Large intestine (tissue), 3 donors: ENCODE measurements at regions not wholly inside any gene's neighbourhood (a gene's known extent, or its start where the extent isn't known, plus 50 kb on each side); places are given as distances from the start of the nearest gene placed in this dataset.

Experiments
- DNase-seq, 2 donors: peaks; one replicate each; pipeline versions ENCODE4 v3.0.0 to v3.0.0-alpha.2; 2013
- H3K27ac ChIP-seq: one replicate; pipeline ENCODE4 v1.5.1; 2013; ENCODE audit warnings: low read length
- H3K27me3 ChIP-seq: 2 replicates; pipeline ENCODE4 v1.6.1; 2013; ENCODE audit warnings: low read length; ENCODE audit not compliant: control insufficient read depth, insufficient read depth
- H3K36me3 ChIP-seq: 2 replicates; pipeline ENCODE4 v1.6.1; 2013; ENCODE audit warnings: low read length; ENCODE audit not compliant: control insufficient read depth, insufficient read depth
- H3K4me1 ChIP-seq: one replicate; pipeline ENCODE4 v1.6.1; 2013; ENCODE audit warnings: low read length; ENCODE audit not compliant: control insufficient read depth, insufficient read depth
- H3K4me3 ChIP-seq: one replicate; pipeline ENCODE4 v1.5.1; 2013; ENCODE audit warnings: low read length
- H3K9me3 ChIP-seq: one replicate; pipeline ENCODE4 v1.6.1; 2013; ENCODE audit warnings: mild to moderate bottlenecking, low read depth, low read length, moderate library complexity; ENCODE audit not compliant: control insufficient read depth
- whole genome bisulfite sequencing: methylation state at CpG from one replicate; pipeline ENCODE4 v1.1.5; 2013; ENCODE audit warnings: low lambda C conversion rate; ENCODE audit not compliant: insufficient coverage; 5-methylcytosine and 5-hydroxymethylcytosine counted together

DNA sequence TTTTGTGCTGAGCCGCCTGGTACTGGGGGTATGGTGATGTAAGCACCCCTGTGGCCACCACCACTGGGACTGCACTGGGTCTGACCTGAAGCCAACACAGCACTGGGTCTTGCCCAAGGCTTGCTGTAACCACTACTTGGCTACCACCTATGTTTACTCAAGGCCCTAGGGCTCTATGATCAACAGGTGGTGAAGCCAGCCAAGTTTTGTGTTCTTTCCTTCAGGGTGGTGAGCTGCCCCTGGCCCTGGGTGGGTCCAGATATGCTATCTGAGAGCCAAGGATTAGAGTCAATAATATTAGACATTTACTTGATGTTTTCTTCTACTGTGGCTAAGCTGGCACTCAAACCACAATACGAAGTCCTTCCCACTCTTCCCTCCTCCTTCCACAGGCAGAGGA, 55.1 kb upstream of the PAGE4 start:
- no peaks in the 10 kb centered on the region for H3K4me1 ChIP-seq
- H3K27ac ChIP-seq: no peak overlapping the region
- H3K27me3 ChIP-seq: no peaks in the 10 kb centered on the region
- WGBS: no CpG with 5 or more reads among the region's 2 CpGs
- no peaks in the 10 kb centered on the region for H3K9me3 ChIP-seq
- no peak overlapping the region for H3K4me3 ChIP-seq
- no peak for DNase-seq
- no peaks in the 10 kb centered on the region for H3K36me3 ChIP-seq

DNA sequence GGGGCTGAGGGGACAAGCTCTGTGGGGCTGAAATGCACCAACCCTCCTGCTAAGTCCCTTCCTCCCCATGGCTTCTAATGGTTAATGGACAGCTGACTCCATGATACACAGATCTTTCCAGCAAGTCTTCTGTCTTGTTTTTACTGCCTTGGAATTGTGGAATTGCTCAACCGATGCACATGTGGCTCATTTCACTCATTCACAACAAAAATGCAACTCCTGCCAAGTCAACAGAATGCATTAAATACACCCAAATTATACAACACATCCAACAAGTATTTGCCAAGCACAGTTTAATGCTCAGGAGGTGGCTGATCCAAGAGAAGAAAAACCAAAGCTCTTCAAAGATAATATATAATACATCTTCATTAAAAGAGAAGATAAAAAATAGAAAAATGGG, 61.9 kb upstream of the PAGE4 start:
- Histone ChIP-seq H3K4me3 (no peak overlapping the region), H3K9me3 (no peaks in the 10 kb centered on the region), H3K4me1 (no peaks in the 10 kb centered on the region), H3K27me3 (no peaks in the 10 kb centered on the region), H3K36me3 (no peaks in the 10 kb centered on the region), H3K27ac (no peak overlapping the region)
- no peak for DNase-seq
- no CpG with 5 or more reads among the region's 1 CpG for WGBS

DNA sequence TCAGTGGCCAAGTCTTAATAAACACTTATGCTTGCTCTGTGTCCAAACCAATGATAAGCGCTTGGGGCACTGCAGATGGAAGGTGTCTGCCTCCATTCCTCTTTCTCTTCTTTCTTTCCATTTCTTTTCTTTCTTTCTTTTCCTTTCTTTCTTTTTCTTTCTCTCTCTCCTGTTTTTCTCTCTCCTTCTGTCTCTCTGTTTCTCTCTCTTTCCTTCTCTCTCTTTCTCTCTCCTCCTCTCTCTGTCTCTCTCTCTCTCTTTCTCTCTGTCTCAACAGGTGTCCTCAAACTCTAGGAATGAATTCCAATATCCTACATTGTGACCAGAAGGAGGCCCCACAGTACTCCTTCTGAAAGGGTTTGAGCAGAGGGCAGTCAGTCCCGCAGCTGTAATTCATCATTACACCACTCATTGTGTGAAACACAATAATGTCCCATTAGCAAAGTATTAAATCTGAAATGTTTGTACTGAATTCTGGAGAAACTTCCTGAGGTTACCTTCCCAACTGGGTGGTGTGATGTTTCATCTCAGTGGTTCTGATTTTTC, 66.5 kb upstream of the PAGE1 start:
- Histone ChIP-seq H3K4me3 (no peak overlapping the region), H3K27me3 (no peaks in the 10 kb centered on the region), H3K27ac (no peak overlapping the region), H3K9me3 (no peaks in the 10 kb centered on the region), H3K4me1 (no peaks in the 10 kb centered on the region), H3K36me3 (no peaks in the 10 kb centered on the region)
- DNase-seq: no peak
- no CpG with 5 or more reads among the region's 2 CpGs for WGBS

DNA sequence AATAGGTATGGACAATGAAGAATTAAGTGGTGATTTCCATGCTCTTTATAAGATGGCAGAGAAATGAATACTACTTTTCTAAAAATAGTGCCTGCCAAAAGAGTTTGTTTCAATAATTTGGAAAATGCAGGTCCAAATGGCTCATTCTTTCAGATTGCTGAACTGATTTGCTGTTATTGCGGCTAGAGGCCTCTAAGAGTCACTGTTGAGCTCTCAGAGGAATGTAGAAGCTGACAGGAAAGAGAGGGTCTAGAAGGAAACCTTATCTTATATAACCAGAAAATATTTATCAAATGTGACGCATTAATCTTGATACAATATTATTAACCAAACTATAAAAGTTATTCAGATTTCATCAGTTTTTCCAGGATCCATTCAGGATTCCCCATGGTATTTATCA, 65.7 kb upstream of the PAGE1 start:
- no peaks in the 10 kb centered on the region for H3K4me1 ChIP-seq
- H3K4me3 ChIP-seq: no peak overlapping the region
- H3K36me3 ChIP-seq: no peaks in the 10 kb centered on the region
- H3K27ac ChIP-seq: no peak overlapping the region
- no peaks in the 10 kb centered on the region for H3K27me3 ChIP-seq
- DNase-seq: no peak
- 0% methylated on average over 1 of the region's 2 CpGs for WGBS
- H3K9me3 ChIP-seq: no peaks in the 10 kb centered on the region

DNA sequence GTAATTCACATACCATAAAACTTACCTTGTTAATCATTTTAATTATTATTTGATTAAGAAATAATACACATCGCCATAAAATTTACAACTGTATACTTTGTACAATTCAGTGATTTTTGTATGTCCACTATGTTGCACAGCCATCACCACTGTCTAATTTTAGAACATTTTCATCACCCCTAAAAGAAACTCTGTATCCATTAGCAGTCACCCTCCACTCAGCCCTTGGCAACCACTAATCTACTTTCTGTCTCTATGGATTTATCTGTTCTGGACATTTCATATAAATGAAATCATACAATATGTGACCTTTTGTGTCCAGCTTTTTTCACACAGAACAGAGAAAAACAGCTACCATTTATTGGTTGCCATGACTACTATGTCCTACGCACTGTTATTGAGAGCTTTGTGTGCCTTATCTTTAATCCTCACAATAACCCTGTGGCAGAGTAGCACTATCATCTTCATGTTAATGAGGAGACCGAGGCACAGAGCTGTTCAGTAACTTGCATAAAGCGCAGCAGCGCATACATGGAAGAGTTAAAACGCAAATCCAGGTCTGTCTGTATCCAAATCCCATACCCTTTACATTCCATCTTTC, 64.6 kb upstream of the PAGE1 start:
- Histone ChIP-seq H3K27ac (no peak overlapping the region), H3K4me3 (no peak overlapping the region), H3K9me3 (no peaks in the 10 kb centered on the region), H3K4me1 (no peaks in the 10 kb centered on the region), H3K36me3 (no peaks in the 10 kb centered on the region), H3K27me3 (no peaks in the 10 kb centered on the region)
- WGBS: no CpG with 5 or more reads among the region's 6 CpGs
- DNase-seq: no peak

DNA sequence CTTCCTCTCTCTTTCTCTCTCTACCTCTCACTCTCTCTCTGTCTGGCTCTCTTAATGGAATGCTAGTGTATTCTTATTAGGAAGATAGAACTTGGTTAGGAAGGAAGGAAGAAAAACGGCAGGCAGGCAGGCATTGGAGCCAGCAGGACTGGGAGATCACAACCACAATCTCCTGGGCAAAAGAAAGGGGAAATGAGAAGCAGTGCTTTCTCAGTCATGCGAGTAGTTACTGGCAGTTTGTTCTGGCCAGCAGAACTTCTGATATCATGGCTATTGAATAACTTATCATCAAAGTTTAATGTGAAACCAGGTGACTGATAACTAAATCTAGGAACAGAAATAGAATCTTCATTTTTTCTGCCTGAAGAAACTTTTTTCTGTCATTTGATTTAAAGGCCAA, 60.9 kb upstream of the PAGE1 start:
- no peak for DNase-seq
- H3K27me3 ChIP-seq: no peaks in the 10 kb centered on the region
- no CpG with 5 or more reads among the region's 2 CpGs for WGBS
- no peak overlapping the region for H3K27ac ChIP-seq
- H3K4me1 ChIP-seq: no peaks in the 10 kb centered on the region
- no peak overlapping the region for H3K4me3 ChIP-seq
- no peaks in the 10 kb centered on the region for H3K9me3 ChIP-seq
- no peaks in the 10 kb centered on the region for H3K36me3 ChIP-seq

DNA sequence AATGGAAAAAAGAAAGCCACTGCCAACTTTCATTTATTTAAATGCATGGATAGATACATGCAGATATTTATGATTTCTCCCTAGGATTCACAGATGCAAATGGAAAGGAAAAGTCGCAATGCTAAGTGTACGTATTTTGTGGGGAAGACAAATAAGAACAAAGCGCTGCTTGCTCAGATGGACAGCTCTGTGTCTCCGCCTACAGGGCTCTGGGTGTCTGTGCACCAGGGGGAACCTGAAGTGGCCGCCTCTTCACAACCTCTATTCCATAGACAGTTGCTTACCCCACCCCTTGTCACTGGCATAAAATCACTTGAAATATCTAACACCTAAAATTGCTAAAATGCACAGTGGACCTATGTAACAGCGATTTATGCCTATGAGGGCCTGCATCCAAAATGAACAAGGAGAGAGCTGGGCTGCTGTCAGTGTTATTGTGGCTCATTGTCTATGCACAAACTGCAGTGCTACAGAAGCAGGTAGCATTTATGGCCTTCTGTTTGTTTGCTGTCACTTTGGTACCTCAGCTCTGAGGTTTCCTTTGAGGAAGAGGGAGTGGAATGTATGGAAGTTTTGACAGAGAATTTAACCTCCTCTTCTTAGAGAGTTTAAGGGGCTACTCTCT, 58.6 kb upstream of the PAGE1 start:
- Histone ChIP-seq H3K4me3 (no peak overlapping the region), H3K27ac (no peak overlapping the region), H3K36me3 (no peaks in the 10 kb centered on the region), H3K9me3 (no peaks in the 10 kb centered on the region), H3K4me1 (no peaks in the 10 kb centered on the region), H3K27me3 (no peaks in the 10 kb centered on the region)
- WGBS: no CpG with 5 or more reads among the region's 6 CpGs
- peak; percentile 10 to 18 for DNase-seq

DNA sequence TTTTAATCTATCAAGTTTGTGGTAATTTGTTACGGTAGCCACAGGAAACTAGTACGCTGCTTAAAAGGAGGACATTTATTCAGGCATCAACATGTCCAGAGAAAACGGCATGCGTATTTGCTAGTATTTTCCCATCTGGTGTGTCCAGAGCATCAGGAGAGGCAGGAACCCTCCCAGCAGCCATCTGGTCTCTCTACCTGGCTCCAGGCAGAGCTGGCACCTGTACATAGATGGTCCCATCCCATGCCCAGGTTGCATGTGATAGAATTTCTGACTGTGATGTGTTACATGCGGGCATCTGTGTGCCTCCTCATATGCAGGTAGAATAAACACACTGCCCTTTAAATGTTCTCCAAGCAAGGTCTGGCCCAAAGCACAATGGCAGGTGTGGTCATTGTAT, 57.9 kb upstream of the PAGE1 start:
- no peaks in the 10 kb centered on the region for H3K4me1 ChIP-seq
- no CpG with 5 or more reads among the region's 5 CpGs for WGBS
- no peak overlapping the region for H3K27ac ChIP-seq
- H3K4me3 ChIP-seq: no peak overlapping the region
- H3K9me3 ChIP-seq: no peaks in the 10 kb centered on the region
- no peaks in the 10 kb centered on the region for H3K27me3 ChIP-seq
- DNase-seq: no peak
- no peaks in the 10 kb centered on the region for H3K36me3 ChIP-seq

DNA sequence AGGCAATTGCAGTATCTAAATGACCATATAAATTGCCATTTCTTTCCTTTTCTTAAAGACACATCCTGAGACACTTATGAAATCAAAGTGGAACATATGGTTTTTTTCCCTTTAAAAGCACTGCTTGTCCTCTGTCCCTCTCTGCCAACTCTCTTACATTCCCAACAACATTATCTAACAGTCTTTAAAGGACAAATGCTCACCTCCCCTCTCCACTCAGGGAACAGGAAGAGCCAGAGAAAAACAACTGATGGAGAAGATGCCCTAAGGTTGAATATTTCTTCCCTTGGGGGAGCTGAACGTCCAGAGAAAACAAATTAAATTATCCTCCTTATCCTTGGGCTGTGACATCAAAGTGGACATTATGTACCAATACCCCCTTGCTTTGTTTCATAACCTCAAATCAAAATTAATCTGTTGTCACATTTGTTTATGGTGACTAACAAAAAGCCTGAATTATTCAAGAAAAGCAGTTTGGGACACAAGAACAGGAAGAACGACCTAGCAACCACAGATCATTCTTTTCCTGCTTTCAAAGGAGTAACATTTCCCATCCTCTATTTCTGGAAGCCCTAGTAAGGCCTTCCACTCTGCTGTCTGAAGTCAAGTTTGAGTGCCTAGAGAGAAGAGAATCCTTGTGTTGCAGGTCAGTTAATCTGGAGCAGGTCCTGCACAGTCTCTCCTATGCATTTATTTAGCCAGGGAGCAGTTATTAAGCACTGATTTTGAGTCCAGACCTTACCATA, 52.6 kb upstream of the PAGE1 start:
- WGBS: no CpG with 5 or more reads among the region's 2 CpGs
- Histone ChIP-seq H3K27ac (no peak overlapping the region), H3K27me3 (no peaks in the 10 kb centered on the region), H3K4me1 (no peaks in the 10 kb centered on the region), H3K4me3 (no peak overlapping the region), H3K36me3 (no peaks in the 10 kb centered on the region), H3K9me3 (no peaks in the 10 kb centered on the region)
- no peak for DNase-seq

DNA sequence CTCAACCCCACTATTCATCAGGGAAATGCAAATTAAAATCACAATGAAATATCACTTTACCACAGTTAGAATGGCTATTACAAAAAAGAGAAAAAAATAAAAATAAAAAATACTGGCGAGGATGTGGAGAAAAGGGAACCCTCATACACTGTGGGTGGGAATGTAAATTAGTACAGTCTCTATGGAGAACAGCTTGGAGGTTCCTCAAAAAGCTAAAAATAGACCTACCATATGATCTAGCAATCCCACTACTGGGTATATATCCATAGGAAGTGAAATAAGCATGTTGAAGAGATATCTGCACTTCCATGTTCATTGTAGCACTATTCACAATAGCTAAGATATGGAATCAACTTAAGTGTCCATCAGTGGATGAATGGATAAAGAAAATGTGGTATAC, 50.5 kb upstream of the PAGE1 start:
- Histone ChIP-seq H3K27ac (no peak overlapping the region), H3K4me1 (no peaks in the 10 kb centered on the region), H3K27me3 (no peaks in the 10 kb centered on the region), H3K9me3 (no peaks in the 10 kb centered on the region), H3K4me3 (no peak overlapping the region), H3K36me3 (no peaks in the 10 kb centered on the region)
- WGBS: 83% methylated on average over 1 of the region's 1 CpG
- no peak for DNase-seq
